Stomach smooth muscle (tissue), 2 donors: ENCODE measurements at regions not wholly inside any gene's neighbourhood (a gene's known extent, or its start where the extent isn't known, plus 50 kb on each side); places are given as distances from the start of the nearest gene placed in this dataset.

ENCODE experiments used
- H3K27ac ChIP-seq: one replicate; pipeline ENCODE4 v1.7.0; 2013; ENCODE audit warnings: mild to moderate bottlenecking, low read length, inconsistent platforms
- H3K27me3 ChIP-seq, 2 donors: one replicate each; pipeline ENCODE4 v1.7.0; 2013; ENCODE audit warnings: low read length in 2 of 2; ENCODE audit not compliant: insufficient read depth in 2 of 2, control insufficient read depth in 1 of 2
- H3K36me3 ChIP-seq, 2 donors: one replicate each; pipeline ENCODE4 v1.7.0; 2013; ENCODE audit warnings: low read length in 2 of 2; ENCODE audit not compliant: control insufficient read depth in 2 of 2, insufficient read depth in 2 of 2
- H3K4me1 ChIP-seq: one replicate; pipeline ENCODE4 v1.7.0; 2013; ENCODE audit warnings: low read length; ENCODE audit not compliant: control insufficient read depth, insufficient read depth
- H3K4me3 ChIP-seq, 2 donors: one replicate each; pipeline ENCODE4 v1.7.0; 2013; ENCODE audit warnings: low read length in 2 of 2
- H3K9ac ChIP-seq, 2 donors: one replicate each; pipeline ENCODE4 v1.7.0; 2013; ENCODE audit warnings: low read length in 2 of 2, mild to moderate bottlenecking in 1 of 2
- H3K9me3 ChIP-seq, 2 donors: one replicate each; pipeline ENCODE4 v1.7.0; 2013; ENCODE audit warnings: low read length in 2 of 2; ENCODE audit not compliant: control insufficient read depth in 2 of 2
- donor health status: healthy.
- donor health status: Pancreatic carcinoma.

DNA sequence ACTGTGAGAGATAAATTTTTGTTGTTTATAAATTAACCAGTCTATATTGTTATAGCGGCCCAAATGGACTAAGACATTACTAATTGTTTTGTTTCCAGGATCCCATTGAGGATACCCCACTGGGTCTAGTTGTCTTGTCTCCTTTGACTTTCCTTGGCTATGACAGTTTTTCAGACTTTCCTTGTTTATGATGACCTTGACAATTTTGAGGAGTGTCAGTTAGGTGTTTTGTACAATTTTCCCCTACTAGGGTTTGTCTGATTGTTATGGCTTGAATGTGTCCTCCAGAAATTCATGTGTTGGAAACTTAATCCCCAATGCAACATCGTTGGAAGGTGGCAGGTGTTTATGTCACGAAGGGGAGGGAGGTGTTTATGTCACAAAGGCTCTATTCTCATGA is 89.6 kb upstream of the PITX2 start:
- Histone ChIP-seq H3K9ac (no peak overlapping the region), H3K36me3 (no peaks in the 10 kb centered on the region), H3K4me1 (no peaks in the 10 kb centered on the region), H3K27me3 (no peaks in the 10 kb centered on the region), H3K4me3 (no peak overlapping the region), H3K9me3 (no peaks in the 10 kb centered on the region), H3K27ac (no peak overlapping the region)

DNA sequence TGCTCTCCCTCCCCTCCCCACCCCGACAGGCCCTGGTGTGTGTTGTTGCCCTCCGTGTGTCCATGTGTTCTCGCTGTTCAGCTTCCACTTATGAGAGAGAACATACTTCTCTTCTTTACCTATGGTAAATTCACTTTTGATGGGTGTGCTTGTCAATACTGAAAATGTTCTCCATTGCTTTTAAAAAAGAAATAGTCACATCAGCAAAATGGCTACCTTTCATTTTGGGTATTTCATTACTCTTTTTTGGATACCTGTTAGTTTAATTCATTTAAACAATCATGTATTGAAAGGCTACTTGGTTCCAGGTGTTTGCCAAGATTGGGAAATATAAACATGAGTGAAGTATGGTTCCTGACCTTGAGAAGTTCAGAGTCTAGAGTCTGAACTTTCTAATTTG is 107.4 kb upstream of the PITX2 start:
- Histone ChIP-seq H3K4me3 (no peak overlapping the region), H3K27me3 (no peaks in the 10 kb centered on the region), H3K27ac (no peak overlapping the region), H3K9ac (no peak overlapping the region), H3K4me1 (no peaks in the 10 kb centered on the region), H3K9me3 (peaks cover 0 to 3% of the 10 kb centered on the region in 2 donors), H3K36me3 (no peaks in the 10 kb centered on the region)

DNA sequence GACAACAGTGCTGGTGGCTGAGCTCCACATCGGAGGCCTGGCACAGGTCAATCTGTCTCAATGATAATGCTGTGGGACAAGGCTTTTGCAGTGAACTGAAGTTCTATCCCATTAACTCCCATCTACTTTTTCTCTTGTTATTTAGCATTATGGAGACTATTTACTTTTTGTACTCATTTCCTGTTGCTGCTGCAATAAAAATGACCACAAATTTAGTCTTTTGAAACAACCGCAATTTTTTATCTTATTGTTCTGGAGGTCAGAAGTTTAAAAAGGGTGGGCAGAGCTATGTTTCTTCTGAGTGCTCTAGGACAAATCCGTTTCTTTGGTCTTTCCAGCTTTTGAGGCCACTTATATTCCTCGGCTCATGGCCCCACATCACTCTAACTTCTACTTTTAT is 111.0 kb upstream of the PITX2 start:
- no peaks in the 10 kb centered on the region for H3K9me3 ChIP-seq
- no peak overlapping the region for H3K9ac ChIP-seq
- no peak overlapping the region for H3K4me3 ChIP-seq
- H3K27ac ChIP-seq, result no peak overlapping the region
- H3K36me3 ChIP-seq, result no peaks in the 10 kb centered on the region
- no peaks in the 10 kb centered on the region for H3K4me1 ChIP-seq
- no peaks in the 10 kb centered on the region for H3K27me3 ChIP-seq

DNA sequence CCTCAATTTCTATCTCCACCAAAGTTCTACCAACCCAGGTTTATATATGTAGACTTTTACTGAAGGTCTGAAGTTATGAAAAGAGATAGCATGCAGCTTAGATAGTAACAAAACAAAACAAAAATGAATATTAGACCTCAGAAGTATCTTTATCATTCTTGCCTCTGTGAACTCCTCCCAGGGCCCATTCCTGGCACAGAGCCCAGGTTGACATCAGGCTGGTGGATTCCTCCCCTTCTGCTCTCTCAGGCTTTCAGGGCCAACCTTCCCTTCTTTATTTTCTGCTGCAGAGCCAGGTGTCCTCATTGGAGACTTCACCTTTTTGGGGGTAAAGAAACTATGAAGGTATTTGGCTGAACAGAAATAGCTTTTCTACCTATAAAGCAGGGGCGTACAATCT is 112.8 kb upstream of the PITX2 start:
- Histone ChIP-seq H3K4me1 (no peaks in the 10 kb centered on the region), H3K27ac (no peak overlapping the region), H3K9ac (no peak overlapping the region), H3K27me3 (no peaks in the 10 kb centered on the region), H3K36me3 (no peaks in the 10 kb centered on the region), H3K9me3 (no peaks in the 10 kb centered on the region), H3K4me3 (no peak overlapping the region)

DNA sequence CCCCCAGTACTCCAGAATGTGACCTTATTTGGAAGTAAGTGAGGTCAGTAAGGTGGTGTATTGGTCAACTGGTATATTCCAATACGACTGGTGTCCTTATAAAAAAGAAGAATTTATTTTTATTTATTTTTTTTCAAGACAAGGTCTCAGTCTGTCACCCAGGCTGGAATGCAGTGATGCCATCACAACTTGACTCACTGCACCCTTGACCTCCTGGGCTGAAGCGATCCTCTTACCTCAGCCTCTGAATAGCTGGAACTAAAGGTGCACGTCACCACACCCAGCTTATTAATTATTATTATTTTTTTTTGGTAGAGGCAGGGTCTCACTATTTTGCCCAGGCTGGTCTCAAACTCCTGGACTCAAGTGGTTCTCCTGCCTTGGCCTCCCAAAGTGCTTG is 115.1 kb upstream of the PITX2 start:
- Histone ChIP-seq H3K4me3 (no peak overlapping the region), H3K9me3 (no peaks in the 10 kb centered on the region), H3K9ac (no peak overlapping the region), H3K36me3 (no peaks in the 10 kb centered on the region), H3K27ac (no peak overlapping the region), H3K27me3 (no peaks in the 10 kb centered on the region), H3K4me1 (no peaks in the 10 kb centered on the region)

DNA sequence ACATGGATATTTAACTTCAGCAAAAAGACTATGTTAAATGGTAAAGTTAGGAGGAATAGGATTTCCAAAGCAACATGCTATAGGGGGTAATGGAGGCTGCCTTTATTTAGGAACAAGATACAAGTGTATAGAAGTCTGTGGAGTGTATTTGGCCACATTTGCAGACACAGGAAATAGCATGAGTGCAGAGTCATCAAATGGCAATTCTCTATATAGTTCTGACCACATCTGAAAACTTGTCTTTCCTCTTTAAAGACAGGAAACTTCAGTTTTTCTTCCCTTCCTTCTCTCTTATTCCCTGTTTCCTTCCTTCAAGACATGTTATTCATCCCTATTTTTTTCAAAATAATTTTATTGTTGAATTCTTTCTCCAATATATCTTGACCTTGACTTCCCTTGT is 119.3 kb upstream of the PITX2 start:
- no peaks in the 10 kb centered on the region for H3K27me3 ChIP-seq

DNA sequence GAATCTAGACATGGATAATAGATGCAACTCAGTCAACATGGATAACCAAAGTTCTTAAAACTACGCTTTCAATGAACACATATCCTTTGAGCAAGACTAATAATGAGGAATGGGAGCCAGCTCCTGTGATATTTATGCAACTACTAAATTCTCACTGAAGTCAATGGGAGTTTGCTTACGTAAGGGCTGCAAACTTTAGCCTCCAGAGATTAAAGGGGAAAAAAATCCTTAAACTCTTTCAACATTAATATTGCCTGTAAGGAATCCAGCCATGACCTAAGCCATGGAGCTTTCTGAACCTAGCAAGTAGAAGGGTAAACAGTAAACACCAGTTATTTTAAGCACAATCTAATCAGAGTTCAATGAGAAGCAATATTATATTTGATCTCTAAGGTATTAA is 125.2 kb upstream of the PITX2 start:
- Histone ChIP-seq H3K4me3 (no peak overlapping the region), H3K27ac (no peak overlapping the region), H3K27me3 (no peaks in the 10 kb centered on the region), H3K9ac (no peak overlapping the region), H3K4me1 (no peaks in the 10 kb centered on the region), H3K9me3 (no peaks in the 10 kb centered on the region), H3K36me3 (no peaks in the 10 kb centered on the region)

More for the DNA sequence above, 119.3 kb upstream of the PITX2 start:
- H3K27ac ChIP-seq, result no peak overlapping the region
- no peak overlapping the region for H3K9ac ChIP-seq
- no peak overlapping the region for H3K4me3 ChIP-seq
- H3K9me3 ChIP-seq, result no peaks in the 10 kb centered on the region
- H3K36me3 ChIP-seq, result no peaks in the 10 kb centered on the region
- no peaks in the 10 kb centered on the region for H3K4me1 ChIP-seq

DNA sequence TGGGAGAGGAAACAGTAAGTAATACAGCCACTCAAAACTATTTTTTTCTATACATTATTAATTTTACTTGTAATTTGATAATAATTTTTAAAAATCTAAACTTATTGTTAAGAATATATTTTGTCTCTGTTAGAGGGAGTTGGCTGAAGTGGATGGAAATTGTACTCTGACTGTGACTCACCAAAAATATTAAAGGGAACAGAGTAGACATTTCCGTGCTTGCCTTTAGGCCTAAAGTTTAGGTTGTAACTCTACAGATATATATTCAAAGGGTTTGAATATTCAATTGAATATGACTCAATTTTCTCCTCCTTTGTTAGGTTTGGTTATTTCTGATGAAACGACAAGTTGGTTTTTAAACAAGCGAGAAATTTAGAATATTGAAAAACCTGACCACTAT is 128.3 kb upstream of the PITX2 start:
- Histone ChIP-seq H3K27ac (no peak overlapping the region), H3K9ac (no peak overlapping the region), H3K27me3 (no peaks in the 10 kb centered on the region), H3K4me1 (no peaks in the 10 kb centered on the region), H3K36me3 (no peaks in the 10 kb centered on the region), H3K9me3 (no peaks in the 10 kb centered on the region), H3K4me3 (no peak overlapping the region)

DNA sequence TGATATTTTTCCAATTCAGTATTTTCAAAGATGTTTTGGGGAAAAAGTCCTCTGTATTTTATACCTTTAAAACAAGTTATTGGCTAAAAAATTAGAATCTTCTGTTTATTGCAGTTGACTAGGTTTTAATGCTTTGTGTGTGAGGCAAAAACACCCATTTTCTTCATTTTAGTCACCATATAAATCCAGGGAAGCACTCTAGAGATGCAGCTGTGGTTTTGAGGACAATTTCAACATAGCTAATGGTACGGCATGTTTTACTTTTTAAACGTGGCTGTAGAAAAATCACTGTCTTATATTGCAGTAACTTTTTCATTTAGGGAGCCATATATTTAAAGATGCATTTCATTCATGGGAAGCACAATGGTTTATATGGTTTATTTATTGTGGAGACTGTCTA is 129.1 kb upstream of the PITX2 start:
- no peaks in the 10 kb centered on the region for H3K27me3 ChIP-seq
- H3K36me3 ChIP-seq, result no peaks in the 10 kb centered on the region
- no peak overlapping the region for H3K4me3 ChIP-seq
- no peak overlapping the region for H3K9ac ChIP-seq
- H3K4me1 ChIP-seq, result no peaks in the 10 kb centered on the region
- H3K9me3 ChIP-seq, result no peaks in the 10 kb centered on the region
- H3K27ac ChIP-seq, result no peak overlapping the region

DNA sequence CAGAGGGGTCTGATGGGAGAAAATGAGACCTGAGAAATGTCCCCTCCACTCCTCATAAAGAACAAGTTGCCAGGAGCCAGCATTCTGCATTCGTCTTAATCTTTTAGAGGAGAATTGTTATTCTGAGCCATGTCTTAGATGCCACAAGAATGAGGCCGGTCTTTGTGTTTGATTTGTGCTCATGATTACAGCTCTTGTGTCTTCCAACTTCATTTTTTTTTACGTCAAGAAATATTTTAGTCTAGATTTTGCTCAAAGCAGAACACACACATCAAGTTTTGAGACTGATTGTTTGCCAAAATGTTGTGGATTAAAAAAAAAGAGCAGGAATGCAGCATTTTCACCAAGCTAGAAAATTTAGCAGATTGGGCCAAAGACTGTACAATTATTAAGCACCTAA is 130.6 kb upstream of the PITX2 start:
- Histone ChIP-seq H3K27me3 (no peaks in the 10 kb centered on the region), H3K4me1 (no peaks in the 10 kb centered on the region), H3K4me3 (no peak overlapping the region)

DNA sequence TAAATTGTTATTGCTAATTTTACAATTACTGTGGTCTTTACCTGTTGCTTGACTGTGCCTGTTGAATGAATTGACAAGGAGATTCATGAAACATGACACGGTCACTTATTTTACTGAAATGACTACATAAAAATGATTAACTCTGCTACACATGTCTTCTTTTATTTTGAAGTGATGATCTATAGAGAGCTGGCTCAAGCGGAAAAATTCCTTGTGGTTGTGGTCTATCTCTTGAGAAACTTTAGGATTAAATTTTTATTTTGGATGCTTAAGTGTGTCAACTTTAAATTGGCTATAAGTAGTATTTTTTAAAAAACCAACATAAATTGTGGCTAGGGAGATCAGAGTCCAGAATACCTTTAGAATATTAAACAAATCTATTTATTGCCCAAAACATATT is 131.8 kb upstream of the PITX2 start:
- Histone ChIP-seq H3K9ac (no peak overlapping the region), H3K9me3 (no peaks in the 10 kb centered on the region), H3K4me1 (no peaks in the 10 kb centered on the region), H3K36me3 (no peaks in the 10 kb centered on the region), H3K27me3 (no peaks in the 10 kb centered on the region), H3K27ac (no peak overlapping the region), H3K4me3 (no peak overlapping the region)

More for the DNA sequence above, 130.6 kb upstream of the PITX2 start:
- no peak overlapping the region for H3K9ac ChIP-seq
- no peaks in the 10 kb centered on the region for H3K9me3 ChIP-seq
- no peaks in the 10 kb centered on the region for H3K36me3 ChIP-seq
- no peak overlapping the region for H3K27ac ChIP-seq

DNA sequence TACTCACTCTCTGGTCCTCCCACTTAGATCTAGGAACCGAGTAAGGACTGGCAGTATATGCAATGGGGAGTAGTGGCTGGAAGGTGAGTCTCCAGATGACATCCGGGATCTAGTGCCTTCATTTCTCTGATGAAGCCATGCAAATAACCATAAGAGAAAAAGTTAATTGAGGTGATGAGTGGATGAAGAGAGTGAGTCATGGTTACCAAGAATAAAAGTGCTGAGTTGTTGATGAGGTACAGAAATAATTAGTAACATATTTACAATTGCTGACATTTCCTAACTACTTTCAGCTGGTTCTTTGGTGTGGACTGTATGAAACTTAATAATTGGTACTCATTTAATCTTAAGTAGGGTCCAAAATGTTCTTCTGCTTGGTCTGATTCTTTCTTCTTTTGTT is 146.7 kb upstream of the PITX2 start:
- no peaks in the 10 kb centered on the region for H3K27me3 ChIP-seq

More for the DNA sequence above, 146.7 kb upstream of the PITX2 start:
- H3K9ac ChIP-seq, result no peak overlapping the region
- no peaks in the 10 kb centered on the region for H3K9me3 ChIP-seq
- H3K4me3 ChIP-seq, result no peak overlapping the region
- H3K4me1 ChIP-seq, result no peaks in the 10 kb centered on the region
- no peaks in the 10 kb centered on the region for H3K36me3 ChIP-seq
- no peak overlapping the region for H3K27ac ChIP-seq
